HEK293T (cell line): ENCODE measurements at regions not wholly inside any gene's neighbourhood (a gene's known extent, or its start where the extent isn't known, plus 50 kb on each side); places are given as distances from the start of the nearest gene placed in this dataset.
A peak's percentile ranks its signal among the peaks of the same experiment; 100 is the strongest.

Experiments used
- CTCF ChIA-PET: fragments of 350-600 bp; formaldehyde crosslinking; extraction: SDS; loops from one replicate; lab custom pipeline; 2021; ENCODE audit warnings: antibody characterized with exemption, inconsistent platforms; lab: Yijun Ruan, JAX
- POLR2A ChIA-PET: fragments of 350-600 bp; formaldehyde crosslinking; extraction: SDS; loops from one replicate; lab custom pipeline; 2020; ENCODE audit warnings: antibody characterized with exemption, inconsistent platforms; lab: Yijun Ruan, JAX
- DNase-seq: peaks from one replicate; pipeline ENCODE4 v3.0.0; 2012; ENCODE audit warnings: mixed read lengths; ENCODE audit errors: extremely low spot score
- ARNT ChIP-seq: fragments of 450-650 bp; IDR thresholded peaks from 2 replicates; pipeline ENCODE4 v1.6.1; 2017; ENCODE audit warnings: mild to moderate bottlenecking
- BHLHE40 ChIP-seq: fragments of 450-650 bp; IDR thresholded peaks from 2 replicates; pipeline ENCODE4 v1.6.1; 2016; ENCODE audit warnings: mild to moderate bottlenecking, moderate library complexity, borderline replicate concordance
- CTBP1 ChIP-seq: fragments of 450-650 bp; IDR thresholded peaks from 2 replicates; pipeline ENCODE4 v1.6.1; 2016; ENCODE audit warnings: borderline replicate concordance
- ELF4 ChIP-seq: fragments of 450-650 bp; IDR thresholded peaks from 2 replicates; pipeline ENCODE4 v1.6.1; 2017; ENCODE audit warnings: antibody characterized with exemption
- FOXA1 ChIP-seq: fragments of 450-650 bp; IDR thresholded peaks from 2 replicates; pipeline ENCODE4 v1.6.1; 2016; ENCODE audit warnings: mild to moderate bottlenecking
- FOXK2 ChIP-seq: fragments of 450-650 bp; IDR thresholded peaks from 2 replicates; pipeline ENCODE4 v1.6.1; 2016; ENCODE audit warnings: mild to moderate bottlenecking
- FOXM1 ChIP-seq: fragments of 450-650 bp; IDR thresholded peaks from 2 replicates; pipeline ENCODE4 v1.6.1; 2017; ENCODE audit warnings: mild to moderate bottlenecking, borderline replicate concordance
- HDGF ChIP-seq: fragments of 450-650 bp; IDR thresholded peaks from 2 replicates; pipeline ENCODE4 v1.6.1; 2017; ENCODE audit warnings: antibody characterized with exemption, borderline replicate concordance
- L3MBTL2 ChIP-seq: fragments of 450-650 bp; conservative IDR thresholded peaks from 2 replicates; pipeline ENCODE4 v1.6.1; 2016; ENCODE audit warnings: mild to moderate bottlenecking
- LEF1 ChIP-seq: fragments of 450-650 bp; IDR thresholded peaks from 2 replicates; pipeline ENCODE4 v1.6.1; 2017; ENCODE audit warnings: mild to moderate bottlenecking, borderline replicate concordance
- NFRKB ChIP-seq: fragments of 450-650 bp; IDR thresholded peaks from 2 replicates; pipeline ENCODE4 v1.6.1; 2016; ENCODE audit warnings: mild to moderate bottlenecking, moderate library complexity
- PKNOX1 ChIP-seq: fragments of 450-650 bp; IDR thresholded peaks from 2 replicates; pipeline ENCODE4 v1.6.1; 2016
- SP1 ChIP-seq: fragments of 450-650 bp; IDR thresholded peaks from 2 replicates; pipeline ENCODE4 v1.6.1; 2017
- SUZ12 ChIP-seq: fragments of 450-650 bp; IDR thresholded peaks from 2 replicates; pipeline ENCODE4 v1.6.1; 2016; ENCODE audit warnings: mild to moderate bottlenecking
- TARDBP ChIP-seq: fragments of 450-650 bp; IDR thresholded peaks from 2 replicates; pipeline ENCODE4 v1.6.1; 2016
- ZNF384 ChIP-seq: fragments of 450-650 bp; IDR thresholded peaks from 2 replicates; pipeline ENCODE4 v1.6.1; 2016

GRCh38 chr5:124180299-124180874 lies 566.1 kb downstream of the ZNF608 start:
- TF ChIP-seq ELF4 (no peak), CTBP1 (no peak), NFRKB (no peak)
- POLR2A ChIA-PET = no interaction called here
- CTCF ChIA-PET = interaction anchor here (0.6 kb wide), 1 partner anchor 1666 kb away, joined by 3 read pairs; no protein-coding TSS in a partner anchor

DNA sequence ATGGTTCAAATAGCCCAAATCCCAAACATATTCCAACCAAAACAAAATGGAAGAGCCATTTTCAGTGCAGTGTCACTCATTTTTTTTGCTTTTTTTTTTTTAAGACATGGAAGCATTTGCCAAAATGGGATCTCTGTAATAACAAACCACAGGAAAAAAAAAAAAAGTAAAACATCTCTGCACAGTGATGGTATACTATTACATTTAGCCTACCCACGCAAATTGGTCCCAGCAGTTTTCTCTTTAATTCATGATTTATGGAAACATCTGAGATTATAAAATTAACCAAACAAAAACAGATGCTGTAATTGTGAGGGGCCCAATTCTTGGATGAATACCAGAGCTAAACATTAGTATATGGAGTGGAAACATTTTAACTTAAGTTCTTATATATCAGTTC lies 566.6 kb downstream of the ZNF608 start:
- no peak for TF ChIP-seq HDGF
- no peak for TF ChIP-seq CTBP1
- TF ChIP-seq BHLHE40 = no peak
- peak; percentile 75 for TF ChIP-seq PKNOX1
- TF ChIP-seq ARNT = no peak
- TF ChIP-seq LEF1 = no peak
- no peak for TF ChIP-seq TARDBP
- TF ChIP-seq FOXA1 = no peak
- no peak for TF ChIP-seq L3MBTL2
- no peak for TF ChIP-seq ELF4
- no peak for TF ChIP-seq NFRKB
- no peak for TF ChIP-seq SP1
- TF ChIP-seq SUZ12 = no peak
- peak; percentile 92 for TF ChIP-seq ZNF384
- ChIA-PET POLR2A (no interaction called here), CTCF (interaction anchor here (0.6 kb wide), 1 partner anchor 1667 kb away, joined by 3 read pairs; no protein-coding TSS in a partner anchor)
- DNase-seq = no peak

More at GRCh38 chr5:124180299-124180874, 566.1 kb downstream of the ZNF608 start:
- no peak for DNase-seq

DNA sequence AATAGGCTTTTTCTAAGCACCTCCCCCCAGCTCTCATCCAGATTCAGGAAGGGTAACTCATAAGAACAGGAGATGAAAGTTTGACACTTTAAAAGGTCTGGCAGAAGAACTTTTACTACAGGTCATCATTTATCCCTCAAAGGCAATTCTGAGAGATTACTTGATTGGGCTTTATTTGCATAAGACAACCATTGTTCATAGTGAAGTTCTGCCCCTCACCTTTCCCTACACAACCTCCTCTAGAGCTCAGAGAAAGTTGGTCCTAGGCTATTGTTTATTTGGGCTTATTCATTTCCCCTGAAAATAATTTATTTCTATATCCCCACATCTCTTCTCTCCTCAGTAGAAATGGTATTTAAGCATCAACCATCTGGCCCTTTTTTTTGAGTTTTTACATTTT lies 568.4 kb downstream of the ZNF608 start:
- TF ChIP-seq FOXK2 = no peak
- TF ChIP-seq NFRKB = no peak
- no peak for TF ChIP-seq PKNOX1
- TF ChIP-seq TARDBP = no peak
- TF ChIP-seq FOXA1 = no peak
- TF ChIP-seq SUZ12 = no peak
- TF ChIP-seq FOXM1 = no peak
- no peak for TF ChIP-seq HDGF
- TF ChIP-seq L3MBTL2 = no peak
- TF ChIP-seq ZNF384 = no peak
- no peak for TF ChIP-seq ARNT
- TF ChIP-seq SP1 = no peak
- TF ChIP-seq BHLHE40 = no peak
- TF ChIP-seq ELF4 = no peak
- no peak for TF ChIP-seq CTBP1
- TF ChIP-seq LEF1 = no peak
- POLR2A ChIA-PET = no interaction called here
- CTCF ChIA-PET = interaction anchor here (0.5 kb wide), 1 partner anchor 474 kb away, joined by 5 read pairs; no protein-coding TSS in a partner anchor
- no peak for DNase-seq

DNA sequence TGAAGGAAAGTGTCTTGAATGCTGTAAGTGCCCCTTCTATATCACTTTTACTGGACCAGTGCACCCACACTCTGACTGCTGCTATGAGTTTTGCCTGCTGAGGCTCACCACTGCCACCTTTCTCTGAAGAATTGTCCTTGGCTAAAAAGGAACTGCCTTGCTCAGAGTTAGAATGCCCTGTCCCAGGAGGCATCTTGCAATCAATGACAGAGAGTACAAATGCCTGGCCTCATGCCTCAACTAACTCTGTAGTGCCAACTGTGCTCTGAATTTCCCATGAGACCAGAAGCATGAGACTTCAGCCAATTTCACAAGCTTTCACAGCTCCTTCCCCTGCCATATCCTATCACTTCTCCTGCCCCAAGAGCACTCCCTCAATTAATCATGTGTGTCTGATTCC lies 569.7 kb downstream of the ZNF608 start:
- DNase-seq = no peak
- POLR2A ChIA-PET = no interaction called here
- TF ChIP-seq HDGF (no peak), BHLHE40 (no peak), NFRKB (no peak), TARDBP (no peak), L3MBTL2 (no peak), FOXA1 (no peak), PKNOX1 (peak; percentile 40; the same call in 1 of the 2 replicates), LEF1 (no peak)
- CTCF ChIA-PET = no interaction called here

GRCh38 chr5:124173386-124173785 lies 573.1 kb downstream of the ZNF608 start:
- TF ChIP-seq NFRKB = no peak
- TF ChIP-seq LEF1 = no peak
- no peak for TF ChIP-seq PKNOX1
- no peak for TF ChIP-seq FOXM1
- TF ChIP-seq L3MBTL2 = no peak
- no peak for TF ChIP-seq HDGF
- no peak for TF ChIP-seq ARNT
- TF ChIP-seq SP1 = no peak
- TF ChIP-seq ZNF384 = no peak
- no peak for TF ChIP-seq SUZ12
- no peak for TF ChIP-seq CTBP1
- ChIA-PET CTCF (no interaction called here), POLR2A (no interaction called here)
- DNase-seq = no peak
